Amniotic epithelial cell (primary cell): ENCODE measurements at regions not wholly inside any gene's neighbourhood (a gene's known extent, or its start where the extent isn't known, plus 50 kb on each side); places are given as distances from the start of the nearest gene placed in this dataset.
A peak's percentile ranks its signal among the peaks of the same experiment; 100 is the strongest.
"Not testable (repeated sequence)": the region's sequence is repeated elsewhere in the genome, so short reads cannot be mapped to it uniquely, and the experiment has no call there.

Experiments
- DNase-seq: peaks from one replicate; pipeline ENCODE4 v3.0.0-alpha.2; 2010; ENCODE audit warnings: low read depth

- DNase-seq, result no peak
Measured at GRCh38 chr3:174540116-174540908, 318.8 kb upstream of the NAALADL2 start.

GRCh38 chr3:174541708-174542315 is 317.3 kb upstream of the NAALADL2 start:
- DNase-seq, result no peak

GRCh38 chr3:174547801-174548435 is 311.2 kb upstream of the NAALADL2 start:
- no peak for DNase-seq

- no peak for DNase-seq
Measured at GRCh38 chr3:174548841-174549623, 310.1 kb upstream of the NAALADL2 start.

GRCh38 chr3:174581558-174581957 is 277.6 kb upstream of the NAALADL2 start:
- peak; percentile 4 for DNase-seq

GRCh38 chr3:174583396-174583795 is 275.7 kb upstream of the NAALADL2 start:
- DNase-seq, result no peak

- not testable (repeated sequence) for DNase-seq
Measured at GRCh38 chr3:174587137-174587536, 272.0 kb upstream of the NAALADL2 start.

- no peak for DNase-seq
Measured at GRCh38 chr3:174596447-174596982, 262.6 kb upstream of the NAALADL2 start.

- DNase-seq, result no peak
Measured at GRCh38 chr3:174598885-174599439, 260.2 kb upstream of the NAALADL2 start.

GRCh38 chr3:174613173-174613572 is 246.0 kb upstream of the NAALADL2 start:
- DNase-seq, result no peak

GRCh38 chr3:174614036-174614435 is 245.1 kb upstream of the NAALADL2 start:
- peak; percentile 6 for DNase-seq

GRCh38 chr3:174618368-174619080 is 240.6 kb upstream of the NAALADL2 start:
- peak; percentile 10 for DNase-seq

GRCh38 chr3:174619239-174619638 is 239.9 kb upstream of the NAALADL2 start:
- no peak for DNase-seq

GRCh38 chr3:174620138-174620537 is 239.0 kb upstream of the NAALADL2 start:
- peak; percentile 40 for DNase-seq

GRCh38 chr3:174620855-174621472 is 238.2 kb upstream of the NAALADL2 start:
- DNase-seq, result no peak

- no peak for DNase-seq
Measured at GRCh38 chr3:174633342-174633741, 225.8 kb upstream of the NAALADL2 start.

GRCh38 chr3:174636451-174636850 is 222.7 kb upstream of the NAALADL2 start:
- DNase-seq, result no peak

- DNase-seq, result no peak
Measured at GRCh38 chr3:174639406-174639805, 219.7 kb upstream of the NAALADL2 start.

GRCh38 chr3:174639970-174640369 is 219.2 kb upstream of the NAALADL2 start:
- no peak for DNase-seq

- DNase-seq, result no peak
Measured at GRCh38 chr3:174640932-174641331, 218.2 kb upstream of the NAALADL2 start.

GRCh38 chr3:174644287-174644686 is 214.8 kb upstream of the NAALADL2 start:
- no peak for DNase-seq
